ENCODE measurements at regions not wholly inside any gene's neighbourhood (a gene's known extent, or its start where the extent isn't known, plus 50 kb on each side); places are given as distances from the start of the nearest gene placed in this dataset.

DNA sequence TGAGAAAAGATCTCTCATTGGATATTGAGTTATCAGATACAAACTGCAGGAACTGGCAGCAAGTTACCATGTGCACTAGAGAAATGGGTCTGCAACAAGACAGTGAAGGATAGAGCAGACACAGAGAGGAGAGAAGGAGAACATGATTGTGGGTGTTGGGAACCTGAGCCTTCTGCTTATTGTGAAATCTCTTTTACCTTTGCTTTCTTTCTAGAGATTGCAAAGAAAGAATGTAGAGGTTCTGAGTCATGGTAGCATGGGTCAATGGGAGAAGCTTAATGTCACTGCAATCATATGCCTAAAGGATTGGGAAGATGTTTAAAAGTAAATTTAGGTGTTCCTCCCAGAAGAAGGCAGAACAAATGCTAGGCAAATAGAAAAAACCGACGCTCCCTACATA, 821.4 kb downstream of the CCSER2 start:
- TF ChIP-seq, protein P1, sequence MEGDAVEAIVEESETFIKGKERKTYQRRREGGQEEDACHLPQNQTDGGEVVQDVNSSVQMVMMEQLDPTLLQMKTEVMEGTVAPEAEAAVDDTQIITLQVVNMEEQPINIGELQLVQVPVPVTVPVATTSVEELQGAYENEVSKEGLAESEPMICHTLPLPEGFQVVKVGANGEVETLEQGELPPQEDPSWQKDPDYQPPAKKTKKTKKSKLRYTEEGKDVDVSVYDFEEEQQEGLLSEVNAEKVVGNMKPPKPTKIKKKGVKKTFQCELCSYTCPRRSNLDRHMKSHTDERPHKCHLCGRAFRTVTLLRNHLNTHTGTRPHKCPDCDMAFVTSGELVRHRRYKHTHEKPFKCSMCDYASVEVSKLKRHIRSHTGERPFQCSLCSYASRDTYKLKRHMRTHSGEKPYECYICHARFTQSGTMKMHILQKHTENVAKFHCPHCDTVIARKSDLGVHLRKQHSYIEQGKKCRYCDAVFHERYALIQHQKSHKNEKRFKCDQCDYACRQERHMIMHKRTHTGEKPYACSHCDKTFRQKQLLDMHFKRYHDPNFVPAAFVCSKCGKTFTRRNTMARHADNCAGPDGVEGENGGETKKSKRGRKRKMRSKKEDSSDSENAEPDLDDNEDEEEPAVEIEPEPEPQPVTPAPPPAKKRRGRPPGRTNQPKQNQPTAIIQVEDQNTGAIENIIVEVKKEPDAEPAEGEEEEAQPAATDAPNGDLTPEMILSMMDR (tag by site-specific recombination; IDR thresholded peaks at IDR 0.05): no peak
- TF ChIP-seq YY1 (tag by site-specific recombination; IDR thresholded peaks at IDR 0.05): no peak
- TF ChIP-seq ZNF274 (IDR thresholded peaks at IDR 0.05; ENCODE audit: low read length): no peak
- no peak for TF ChIP-seq ZNF274 (tag by site-specific recombination; IDR thresholded peaks at IDR 0.05; ENCODE audit: borderline replicate concordance)
- no peak for TF ChIP-seq HOXD13 (CRISPR knock-in tag; IDR thresholded peaks at IDR 0.05; ENCODE audit: borderline replicate concordance)
- TF ChIP-seq, protein P2, sequence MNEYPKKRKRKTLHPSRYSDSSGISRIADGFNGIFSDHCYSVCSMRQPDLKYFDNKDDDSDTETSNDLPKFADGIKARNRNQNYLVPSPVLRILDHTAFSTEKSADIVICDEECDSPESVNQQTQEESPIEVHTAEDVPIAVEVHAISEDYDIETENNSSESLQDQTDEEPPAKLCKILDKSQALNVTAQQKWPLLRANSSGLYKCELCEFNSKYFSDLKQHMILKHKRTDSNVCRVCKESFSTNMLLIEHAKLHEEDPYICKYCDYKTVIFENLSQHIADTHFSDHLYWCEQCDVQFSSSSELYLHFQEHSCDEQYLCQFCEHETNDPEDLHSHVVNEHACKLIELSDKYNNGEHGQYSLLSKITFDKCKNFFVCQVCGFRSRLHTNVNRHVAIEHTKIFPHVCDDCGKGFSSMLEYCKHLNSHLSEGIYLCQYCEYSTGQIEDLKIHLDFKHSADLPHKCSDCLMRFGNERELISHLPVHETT (tag by site-specific recombination; IDR thresholded peaks at IDR 0.05): no peak
